NCI-H1417 (cell line): ENCODE measurements at regions not wholly inside any gene's neighbourhood (a gene's known extent, or its start where the extent isn't known, plus 50 kb on each side); places are given as distances from the start of the nearest gene placed in this dataset.
"Not testable (repeated sequence)": the region's sequence is repeated elsewhere in the genome, so short reads cannot be mapped to it uniquely, and the experiment has no call there.

ENCODE experiments used
- DNase-seq, 3 experiments: peaks; one replicate each; lab custom pipeline; 2025; lab: John Stamatoyannopoulos, UW

DNA sequence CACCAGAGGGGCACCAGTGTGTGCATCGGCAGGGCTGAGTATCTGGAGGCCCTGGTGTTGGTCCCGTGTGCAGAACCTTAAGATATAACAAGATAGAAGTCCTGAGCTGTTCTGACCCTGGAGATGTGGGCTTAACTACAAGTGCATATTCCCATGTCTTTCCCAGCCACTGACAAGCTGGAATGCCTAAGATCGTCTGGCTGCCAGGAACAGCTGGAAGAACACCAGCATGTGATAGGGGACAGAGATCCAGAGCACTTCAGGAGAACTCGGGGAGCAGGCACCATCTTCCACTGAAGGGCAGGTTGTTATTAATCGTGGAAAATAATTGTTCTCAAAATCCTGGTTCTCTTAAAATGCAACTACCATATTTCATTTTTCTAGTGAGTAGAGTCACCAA, 419.9 kb upstream of the RUNX1 start:
- DNase-seq, result no peak

DNA sequence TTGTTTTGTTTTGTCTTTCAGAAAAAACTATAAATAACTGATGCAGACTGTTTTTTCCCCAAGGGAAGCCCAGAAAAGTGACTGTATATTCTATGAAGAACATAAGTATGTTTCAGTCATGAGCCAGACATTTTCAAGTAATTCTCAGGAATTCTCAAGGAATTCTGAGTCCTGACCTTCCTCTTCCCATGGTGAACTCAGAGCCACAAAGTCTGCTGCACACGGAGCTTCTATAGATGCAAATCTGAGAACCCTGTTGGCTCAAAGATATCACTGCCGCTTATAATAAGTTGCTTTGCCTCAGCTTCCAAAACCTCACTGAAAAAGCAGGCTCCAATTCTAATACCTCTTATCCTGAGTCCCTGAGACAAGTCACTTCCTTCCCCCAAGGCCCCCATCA, 418.5 kb upstream of the RUNX1 start:
- DNase-seq, result no peak

- DNase-seq, result not testable (repeated sequence)
Measured at GRCh38 chr21:35466681-35467080, 417.6 kb upstream of the RUNX1 start.

DNA sequence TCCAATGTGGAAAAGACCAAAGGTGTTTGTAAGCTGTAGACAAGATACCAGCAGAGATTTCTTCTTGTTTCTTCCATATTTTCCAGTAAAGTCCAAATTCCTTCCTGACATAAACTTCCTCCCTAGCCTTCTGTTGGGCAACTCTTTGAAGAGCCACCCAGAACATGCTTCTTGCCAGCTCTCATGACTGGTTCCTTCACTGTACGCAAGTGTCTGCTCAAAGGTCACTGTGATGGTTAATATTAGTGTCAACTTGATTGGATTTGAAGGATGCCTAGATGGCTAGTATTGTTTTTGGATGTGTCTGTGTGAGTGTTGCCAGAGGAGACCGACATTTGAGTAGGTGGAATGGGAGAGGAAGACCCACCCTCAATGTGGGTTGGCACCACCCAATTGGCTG, 416.6 kb upstream of the RUNX1 start:
- no peak for DNase-seq

GRCh38 chr21:35461700-35462099, 412.6 kb upstream of the RUNX1 start:
- DNase-seq, result no peak

DNA sequence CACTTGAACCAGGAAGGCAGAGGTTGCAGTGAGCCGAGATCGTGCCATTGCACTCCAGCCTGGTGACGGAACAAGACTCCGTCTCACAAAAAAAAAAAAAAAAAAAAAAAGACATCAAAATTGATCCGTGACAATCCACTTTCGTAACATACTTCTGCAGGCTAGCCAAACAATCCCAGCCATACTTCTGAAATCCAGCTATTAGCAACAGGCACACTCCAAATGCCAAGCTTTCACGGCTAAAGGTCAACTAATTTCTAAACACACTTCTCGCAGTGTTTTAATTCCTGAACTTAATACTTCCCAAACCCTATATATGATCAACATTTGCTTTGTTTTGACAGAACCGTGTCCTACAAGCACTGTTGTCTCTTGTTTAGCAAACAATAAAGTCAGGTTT, 411.3 kb upstream of the RUNX1 start:
- DNase-seq, result no peak

- DNase-seq, result no peak
Measured at GRCh38 chr21:35458405-35458804, 409.3 kb upstream of the RUNX1 start.

DNA sequence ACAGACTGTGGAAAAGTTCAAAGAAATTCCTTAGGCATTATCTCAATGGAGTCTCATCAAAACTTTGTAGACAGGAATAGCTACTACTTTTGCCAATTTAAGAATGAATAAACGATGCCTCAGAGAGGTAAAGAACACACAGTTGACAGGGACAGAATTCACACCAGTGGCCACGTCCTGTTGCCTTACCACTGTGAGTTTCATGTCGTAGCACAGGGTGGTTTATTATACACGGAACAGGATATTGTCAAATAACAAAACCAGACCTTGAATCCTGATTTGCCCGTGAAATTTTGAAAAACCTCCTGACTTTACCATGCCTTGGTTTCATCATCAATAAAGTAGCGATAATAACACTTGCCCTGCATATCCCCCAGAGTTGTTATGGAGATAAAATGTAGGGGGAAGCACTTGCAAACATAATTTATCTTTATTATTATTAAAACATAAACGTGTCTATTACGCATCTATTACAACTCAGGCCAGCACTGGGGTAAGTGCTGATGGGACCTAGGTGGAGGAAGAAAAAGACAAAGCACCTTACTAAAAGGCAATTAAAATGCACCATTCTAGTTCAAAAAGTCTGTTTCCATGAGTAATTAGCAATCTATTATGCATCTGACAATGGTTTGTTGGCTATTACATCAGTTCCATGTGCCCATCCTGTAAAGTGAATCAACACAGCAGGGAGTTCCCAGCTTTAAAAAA, 408.1 kb upstream of the RUNX1 start:
- DNase-seq, result peak in 1 of 3 experiments; percentile 32

DNA sequence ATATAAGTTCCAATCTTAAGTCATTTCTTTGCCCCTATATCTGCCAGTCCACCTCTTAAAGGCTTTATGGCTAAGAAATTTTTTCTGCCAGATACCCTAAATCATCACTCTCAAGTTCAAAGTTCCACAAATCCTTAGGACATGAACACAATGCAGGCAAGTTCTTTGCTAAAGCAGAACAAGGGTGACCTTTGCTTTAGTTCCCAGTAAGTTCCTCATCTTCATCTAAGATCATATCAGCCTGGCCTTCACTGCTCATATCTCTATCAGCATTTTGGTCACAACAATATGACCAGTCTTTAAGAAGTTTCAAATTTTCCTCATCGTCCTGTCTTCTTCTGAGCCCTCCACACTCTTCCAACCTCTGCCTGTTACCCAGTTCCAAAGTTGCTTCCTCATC, 402.2 kb upstream of the RUNX1 start:
- no peak for DNase-seq

- DNase-seq, result no peak
Measured at GRCh38 chr21:35450830-35451229, 401.7 kb upstream of the RUNX1 start.

DNA sequence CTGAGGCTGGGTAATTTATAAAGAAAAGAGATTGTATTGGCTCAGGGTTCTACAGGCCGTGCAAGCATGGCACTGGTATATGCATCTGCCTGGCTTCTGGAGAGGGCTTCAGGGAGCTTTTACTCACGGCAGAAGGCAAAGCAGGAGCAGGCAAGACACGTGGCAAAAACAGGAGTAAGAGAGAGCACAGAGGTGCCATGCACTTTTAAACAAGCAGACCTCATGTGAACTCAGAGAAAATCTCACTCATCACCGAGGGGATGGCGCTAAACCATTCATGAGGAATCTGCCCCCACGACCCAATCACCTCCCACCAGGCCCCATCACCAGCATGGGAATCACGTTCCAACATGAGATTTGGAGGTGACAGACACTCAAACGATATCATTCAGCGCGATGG, 400.7 kb upstream of the RUNX1 start:
- no peak for DNase-seq

DNA sequence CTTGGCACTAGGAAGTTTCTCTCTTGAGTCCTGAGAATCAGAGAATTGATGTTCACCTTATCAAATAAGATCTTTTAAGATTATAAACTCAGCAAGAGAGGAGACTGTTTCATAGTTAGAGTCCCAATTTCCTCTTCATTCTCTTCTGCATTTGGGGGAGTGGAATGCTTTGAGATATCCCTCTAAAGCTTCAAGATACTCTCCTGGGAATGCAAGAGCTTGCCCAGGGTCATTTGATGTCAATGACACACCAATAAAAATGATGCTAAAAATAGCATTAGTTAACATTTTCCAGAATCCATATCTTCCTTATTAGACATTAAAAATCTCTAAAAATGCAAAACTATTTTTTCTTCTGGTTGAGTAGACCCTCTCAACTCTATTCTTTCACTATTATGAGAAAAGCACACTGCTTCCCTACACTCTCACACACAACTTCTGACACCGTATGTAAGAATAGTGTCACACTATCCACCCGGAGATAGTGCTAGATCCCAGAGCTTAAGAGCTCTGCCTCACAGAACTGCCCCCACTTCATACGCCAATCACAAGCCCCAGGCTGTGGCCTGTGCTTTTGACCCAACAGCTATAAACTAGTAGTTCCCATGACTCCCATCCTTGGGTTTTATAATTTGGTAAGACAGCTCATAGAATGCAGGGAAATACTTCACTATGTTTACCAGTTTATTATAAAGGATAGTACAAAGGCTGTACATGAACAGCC, 399.9 kb upstream of the RUNX1 start:
- DNase-seq, result no peak

DNA sequence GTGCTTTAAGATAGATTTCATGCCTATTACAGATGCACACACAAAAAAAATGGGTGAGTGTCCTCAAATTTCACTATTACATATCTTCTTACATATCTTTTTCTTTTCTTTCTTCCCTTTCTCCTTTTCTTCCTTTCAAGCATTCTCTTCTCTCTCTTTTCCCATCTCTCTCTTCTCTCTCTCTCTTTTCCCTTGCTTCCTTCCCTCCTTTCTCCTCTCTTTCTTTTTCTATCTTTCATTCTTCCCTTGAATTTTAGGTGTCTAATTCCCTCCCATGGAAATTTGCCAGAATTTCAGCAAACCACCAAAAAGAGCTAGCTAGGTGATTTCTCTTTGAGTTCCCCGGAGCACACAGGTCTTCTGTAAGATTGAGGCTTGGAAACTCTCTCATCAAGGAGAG, 395.3 kb upstream of the RUNX1 start:
- no peak for DNase-seq

DNA sequence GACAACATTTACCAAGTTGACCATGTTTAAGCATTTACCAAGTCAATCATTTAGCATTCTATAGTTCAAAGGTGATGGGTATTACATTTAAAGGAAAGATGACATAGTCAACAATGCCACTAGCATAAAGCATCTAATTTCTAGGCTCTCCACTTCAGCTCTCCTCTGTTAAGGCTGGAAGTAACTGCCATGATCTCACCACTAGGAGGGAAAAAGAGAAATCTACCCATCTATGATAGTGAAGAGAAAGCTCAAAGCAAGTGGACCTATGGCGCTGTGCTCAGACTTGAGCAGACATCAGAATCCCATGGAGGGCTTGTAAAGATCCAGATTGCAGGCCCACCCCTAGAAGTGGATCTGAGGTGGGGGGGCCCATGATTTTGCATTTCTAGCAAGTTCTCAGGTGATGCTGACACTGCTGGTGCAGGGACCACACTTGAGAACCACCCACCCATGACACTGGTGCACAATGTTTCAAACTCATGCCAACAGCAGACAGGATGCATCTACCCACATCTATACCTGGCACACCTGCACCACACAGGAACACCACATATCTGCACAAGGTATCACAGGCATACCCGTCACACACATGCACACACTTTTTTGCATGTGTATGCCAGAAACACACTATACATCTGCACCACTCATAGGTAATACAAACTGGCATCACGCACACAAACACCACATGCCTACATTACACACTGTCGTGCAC, 392.9 kb upstream of the RUNX1 start:
- no peak for DNase-seq

GRCh38 chr21:35438643-35439404, 389.7 kb upstream of the RUNX1 start:
- DNase-seq, result no peak

- DNase-seq, result no peak
Measured at GRCh38 chr21:35437941-35438340, 388.8 kb upstream of the RUNX1 start.

- DNase-seq, result peak in 1 of 3 experiments; percentile 11
Measured at GRCh38 chr21:35436899-35437298, 387.8 kb upstream of the RUNX1 start.

GRCh38 chr21:35432601-35433000, 383.5 kb upstream of the RUNX1 start:
- DNase-seq, result not testable (repeated sequence)

DNA sequence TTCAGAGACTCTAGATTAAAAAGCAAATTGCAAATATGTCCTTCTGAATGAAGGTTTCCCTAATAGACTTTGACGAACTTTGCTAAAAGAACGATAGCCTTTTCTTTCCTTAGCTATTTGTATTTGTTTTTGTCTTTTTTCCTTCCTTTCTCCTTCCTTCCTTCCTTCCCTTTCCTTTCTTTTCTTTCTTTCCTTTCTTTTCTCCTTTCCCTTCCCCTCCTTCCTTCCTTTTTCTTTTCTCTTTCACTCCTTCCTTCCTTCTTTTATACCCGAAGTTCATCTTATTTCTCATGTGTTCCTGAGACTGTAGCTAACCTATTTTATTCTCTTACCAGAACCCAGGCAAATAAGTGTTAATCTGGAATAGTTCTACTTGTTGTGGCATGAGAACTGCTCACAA, 381.2 kb upstream of the RUNX1 start:
- no peak for DNase-seq

- no peak for DNase-seq
Measured at GRCh38 chr21:35428937-35429336, 379.8 kb upstream of the RUNX1 start.

GRCh38 chr21:35428489-35428888, 379.4 kb upstream of the RUNX1 start:
- no peak for DNase-seq

DNA sequence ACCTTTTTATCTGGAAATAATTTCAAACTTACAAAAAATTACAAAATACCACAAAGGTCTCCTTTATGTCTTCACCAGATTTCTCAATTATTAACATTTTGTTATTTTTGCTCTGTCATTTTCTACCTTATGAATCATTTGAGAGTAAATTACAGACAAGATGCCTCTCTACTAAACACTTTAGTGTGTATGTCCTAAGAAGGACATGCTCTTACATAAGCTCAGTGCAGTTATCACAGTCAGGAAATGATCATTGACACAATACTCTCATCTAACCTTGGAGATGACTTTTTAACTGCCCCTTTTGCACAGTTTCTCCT, 378.9 kb upstream of the RUNX1 start:
- no peak for DNase-seq
